HG02623 (cell line): ENCODE measurements at regions not wholly inside any gene's neighbourhood (a gene's known extent, or its start where the extent isn't known, plus 50 kb on each side); places are given as distances from the start of the nearest gene placed in this dataset.
A peak's percentile ranks its signal among the peaks of the same experiment; 100 is the strongest.
"Not testable (repeated sequence)": the region's sequence is repeated elsewhere in the genome, so short reads cannot be mapped to it uniquely, and the experiment has no call there.

Experiments used
- ATAC-seq: cut with Tn5 transposase; IDR thresholded peaks from one replicate; pipeline ENCODE4 v1.9.1; 2021; ENCODE audit warnings: moderate library complexity; ENCODE audit not compliant: unreplicated experiment

- ATAC-seq = not testable (repeated sequence)
These were observed 588.1 kb downstream of the TTLL7 start for GRCh38 chr1:83410746-83411413.

- peak; percentile 39 for ATAC-seq
These were observed 592.1 kb downstream of the TTLL7 start for GRCh38 chr1:83406693-83407371.

- not testable (repeated sequence) for ATAC-seq
These were observed 593.1 kb downstream of the TTLL7 start for GRCh38 chr1:83405789-83406188.

- not testable (repeated sequence) for ATAC-seq
These were observed 595.4 kb downstream of the TTLL7 start for GRCh38 chr1:83403500-83403899.

GRCh38 chr1:83401146-83401545 is 597.8 kb downstream of the TTLL7 start:
- not testable (repeated sequence) for ATAC-seq

- ATAC-seq = not testable (repeated sequence)
These were observed 598.8 kb downstream of the TTLL7 start for GRCh38 chr1:83400173-83400572.

- ATAC-seq = not testable (repeated sequence)
These were observed 600.8 kb downstream of the TTLL7 start for GRCh38 chr1:83398125-83398524.

- ATAC-seq = not testable (repeated sequence)
These were observed 603.8 kb downstream of the TTLL7 start for GRCh38 chr1:83395130-83395529.

- not testable (repeated sequence) for ATAC-seq
These were observed 612.0 kb downstream of the TTLL7 start for GRCh38 chr1:83386946-83387345.

- not testable (repeated sequence) for ATAC-seq
These were observed 615.8 kb downstream of the TTLL7 start for GRCh38 chr1:83383107-83383506.

GRCh38 chr1:83373018-83373417 is 625.9 kb downstream of the TTLL7 start:
- not testable (repeated sequence) for ATAC-seq

- not testable (repeated sequence) for ATAC-seq
These were observed 629.1 kb downstream of the TTLL7 start for GRCh38 chr1:83369853-83370252.

GRCh38 chr1:83365320-83365719 is 633.6 kb downstream of the TTLL7 start:
- ATAC-seq = not testable (repeated sequence)

- not testable (repeated sequence) for ATAC-seq
These were observed 653.6 kb downstream of the TTLL7 start for GRCh38 chr1:83345375-83345774.

- not testable (repeated sequence) for ATAC-seq
These were observed 655.2 kb downstream of the TTLL7 start for GRCh38 chr1:83343767-83344166.

GRCh38 chr1:83342995-83343394 is 655.9 kb downstream of the TTLL7 start:
- not testable (repeated sequence) for ATAC-seq

- not testable (repeated sequence) for ATAC-seq
These were observed 666.6 kb downstream of the TTLL7 start for GRCh38 chr1:83332308-83332707.

GRCh38 chr1:83318366-83318765 is 680.6 kb downstream of the TTLL7 start:
- no peak for ATAC-seq

- not testable (repeated sequence) for ATAC-seq
These were observed 683.5 kb downstream of the TTLL7 start for GRCh38 chr1:83315446-83315845.

GRCh38 chr1:83310161-83310560 is 688.8 kb downstream of the TTLL7 start:
- ATAC-seq = not testable (repeated sequence)

GRCh38 chr1:83309035-83309434 is 689.9 kb downstream of the TTLL7 start:
- ATAC-seq = not testable (repeated sequence)

- ATAC-seq = not testable (repeated sequence)
These were observed 692.1 kb downstream of the TTLL7 start for GRCh38 chr1:83306811-83307210.
